ENCODE measurements at regions not wholly inside any gene's neighbourhood (a gene's known extent, or its start where the extent isn't known, plus 50 kb on each side); places are given as distances from the start of the nearest gene placed in this dataset.
A peak's percentile ranks its signal among the peaks of the same experiment; 100 is the strongest.
"Not testable (repeated sequence)": the region's sequence is repeated elsewhere in the genome, so short reads cannot be mapped to it uniquely, and the experiment has no call there.

DNA sequence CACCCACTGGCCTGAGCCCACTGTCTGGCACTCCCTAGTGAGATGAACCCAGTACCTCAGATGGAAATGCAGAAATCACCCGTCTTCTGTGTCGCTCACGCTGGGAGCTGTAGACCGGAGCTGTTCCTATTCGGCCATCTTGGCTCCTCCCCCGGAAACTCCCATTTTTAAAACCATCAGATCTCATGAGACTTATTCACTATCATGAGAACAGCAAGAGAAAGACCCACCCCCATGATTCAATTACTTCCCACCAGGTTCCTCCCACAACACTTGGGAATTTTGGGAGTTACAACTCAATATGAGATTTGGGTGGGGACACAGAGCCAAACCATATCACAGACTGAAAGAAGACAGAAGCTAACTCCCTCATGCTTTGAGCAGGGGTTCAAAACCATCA lies 134.5 kb downstream of the SLC39A8 start:
- DNase-seq (ENCODE audit: low spot score) = not testable (repeated sequence)

- not testable (repeated sequence) for DNase-seq (ENCODE audit: low spot score)
These were observed 140.6 kb downstream of the SLC39A8 start for GRCh38 chr4:102204634-102205033.

DNA sequence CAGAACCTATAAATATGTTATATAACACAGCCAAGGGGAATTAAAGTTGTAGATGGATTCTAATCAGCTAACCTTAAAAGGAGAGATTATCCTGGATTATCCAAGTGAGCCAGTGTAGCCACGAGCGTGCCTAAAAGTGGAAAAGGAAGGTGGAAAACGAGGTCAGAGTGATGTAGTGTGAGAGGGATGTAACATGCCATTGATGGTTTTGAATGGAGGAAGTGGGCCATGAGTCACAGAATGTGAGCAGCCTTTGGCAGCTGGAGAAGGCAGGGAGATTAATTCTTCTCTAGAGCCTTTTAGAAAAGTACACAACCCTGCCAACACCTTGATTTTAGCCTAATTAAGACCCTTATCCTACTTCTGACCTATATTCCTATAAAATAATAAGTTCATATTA lies 149.1 kb downstream of the SLC39A8 start:
- DNase-seq (ENCODE audit: low spot score) = no peak

DNA sequence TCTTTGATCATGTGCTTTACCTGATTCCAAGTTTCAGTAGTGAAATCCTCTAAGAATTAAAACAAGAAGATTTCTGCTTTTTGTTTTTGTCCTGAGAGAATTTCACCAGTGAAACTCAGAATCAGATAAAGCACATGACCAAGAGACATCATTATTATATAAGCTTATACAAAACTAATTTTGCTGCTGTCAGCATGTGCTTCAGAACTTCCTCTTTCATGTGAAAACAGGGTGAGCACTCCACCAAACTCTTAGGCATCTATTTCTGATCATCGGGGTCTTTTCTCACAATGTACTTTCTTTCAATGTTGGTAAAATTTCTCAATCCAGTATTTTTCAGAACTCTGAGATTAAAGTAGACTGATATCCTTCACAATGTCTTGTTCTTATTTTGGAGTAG lies 152.1 kb downstream of the SLC39A8 start:
- no peak for DNase-seq (ENCODE audit: low spot score)

DNA sequence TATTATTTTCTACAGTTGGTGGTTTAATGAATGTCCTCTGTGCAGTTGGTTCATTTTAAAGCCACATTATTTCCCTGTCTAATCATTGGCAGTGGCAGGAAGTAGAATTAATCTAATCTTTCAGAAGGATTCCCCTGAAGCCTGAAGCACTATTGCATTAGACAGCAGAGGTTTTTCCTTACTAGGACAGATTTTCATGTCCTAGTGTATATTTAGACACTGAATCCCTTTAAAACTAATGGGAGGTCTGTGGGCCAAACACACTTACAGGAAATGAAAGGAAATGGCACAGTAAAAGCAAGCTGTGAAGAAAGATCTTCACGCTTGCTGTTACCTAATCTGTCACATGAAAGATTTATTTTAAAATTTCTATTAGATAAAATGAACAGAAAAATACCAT lies 165.2 kb downstream of the SLC39A8 start:
- no peak for DNase-seq (ENCODE audit: low spot score)

GRCh38 chr4:102174719-102175189 lies 170.5 kb downstream of the SLC39A8 start:
- DNase-seq (ENCODE audit: low spot score) = no peak

GRCh38 chr4:102172341-102172740 lies 172.9 kb downstream of the SLC39A8 start:
- no peak for DNase-seq (ENCODE audit: low spot score)

DNA sequence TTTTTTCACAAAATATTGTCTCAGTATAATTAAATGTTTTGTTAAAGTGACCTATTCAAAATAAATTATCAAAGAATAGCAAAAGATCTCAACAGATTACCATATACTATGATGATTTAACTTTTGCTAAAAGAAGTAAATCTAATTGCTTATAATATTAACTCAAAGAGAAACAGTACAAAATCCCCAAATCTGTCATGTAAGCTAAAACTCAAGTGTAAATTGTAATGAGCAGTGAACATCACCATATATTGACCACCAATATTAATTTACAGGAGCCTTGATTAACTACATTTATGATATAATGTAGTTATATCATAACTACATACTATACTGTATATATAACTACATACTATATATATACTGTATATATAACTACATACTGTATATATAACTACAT lies 174.4 kb downstream of the SLC39A8 start:
- DNase-seq (ENCODE audit: low spot score) = no peak

- no peak for DNase-seq (ENCODE audit: low spot score)
These were observed 175.9 kb downstream of the SLC39A8 start for GRCh38 chr4:102169345-102169744.

DNA sequence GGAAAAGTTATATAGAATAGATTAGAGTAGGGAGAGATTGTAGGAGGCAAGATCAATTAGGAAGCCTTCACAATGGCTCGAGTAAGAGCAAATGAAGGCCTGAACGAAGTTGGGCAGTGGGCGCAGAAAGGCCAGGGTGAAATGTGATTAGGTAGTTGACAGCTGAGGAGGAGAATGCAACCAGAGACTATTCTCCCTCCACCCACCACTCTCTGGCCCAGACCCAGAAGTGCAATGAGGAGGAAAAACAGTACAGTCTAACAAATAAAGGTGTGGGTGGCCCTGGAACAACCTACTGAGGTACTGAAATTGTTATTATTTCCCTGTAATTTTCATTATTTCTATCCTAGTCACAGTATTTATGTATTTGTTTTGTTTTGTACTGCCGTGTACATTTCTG lies 176.7 kb downstream of the SLC39A8 start:
- no peak for DNase-seq (ENCODE audit: low spot score)

- no peak for DNase-seq (ENCODE audit: low spot score)
These were observed 179.7 kb downstream of the SLC39A8 start for GRCh38 chr4:102165584-102165983.

DNA sequence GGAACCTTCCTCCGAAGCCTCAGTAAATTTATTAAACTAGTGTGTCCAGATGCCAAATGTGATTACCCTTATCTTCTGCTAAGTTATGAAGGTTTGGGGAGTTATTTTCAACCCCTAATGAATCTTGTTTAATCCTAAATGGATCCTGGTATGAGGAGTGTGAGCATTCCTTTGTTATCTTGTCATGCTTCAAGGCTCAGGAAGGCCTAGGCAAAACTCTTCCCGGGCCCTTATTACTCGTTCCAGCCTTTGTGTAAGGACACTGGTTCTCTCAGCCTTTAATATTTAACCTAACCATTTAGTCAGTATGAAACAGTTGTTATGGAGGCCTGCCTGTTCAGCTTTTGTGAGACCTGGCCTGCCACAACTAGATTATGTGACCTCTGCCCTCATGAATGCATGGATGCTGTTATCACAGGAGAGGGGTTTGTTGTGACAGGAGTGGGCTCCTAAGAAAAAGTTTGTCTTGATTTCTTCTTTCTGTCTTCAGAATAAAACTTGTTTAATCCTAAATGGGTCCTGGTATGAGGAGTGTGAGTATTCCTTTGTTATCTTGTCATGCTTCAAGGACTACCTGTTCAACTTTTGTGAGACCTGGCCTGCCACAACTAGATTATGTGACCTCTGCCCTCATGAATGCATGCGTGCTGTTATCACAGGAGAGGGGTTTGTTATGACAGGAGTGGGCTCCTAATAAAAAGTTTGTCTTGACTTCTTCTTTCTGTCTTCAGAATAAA lies 181.7 kb downstream of the SLC39A8 start:
- DNase-seq (ENCODE audit: low spot score) = no peak

DNA sequence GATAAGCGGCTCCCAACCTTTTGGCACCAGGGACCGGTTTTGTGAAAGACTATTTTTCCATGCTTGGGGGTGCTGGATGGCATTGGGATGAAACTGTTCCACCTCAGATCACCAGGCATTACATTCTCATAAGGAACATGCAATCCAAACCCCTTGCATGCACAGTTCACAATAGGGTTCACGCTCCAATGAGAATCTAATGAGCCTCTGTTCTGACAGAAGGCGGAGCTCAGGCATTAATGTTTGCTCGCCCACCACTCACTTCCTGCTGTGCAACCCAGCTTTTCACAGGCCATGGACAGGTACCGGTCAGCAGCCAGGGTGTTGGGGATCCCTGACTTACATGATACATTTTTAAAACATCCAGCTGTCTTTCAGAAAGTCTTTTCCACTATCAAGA lies 187.3 kb downstream of the SLC39A8 start:
- DNase-seq (ENCODE audit: low spot score) = no peak

DNA sequence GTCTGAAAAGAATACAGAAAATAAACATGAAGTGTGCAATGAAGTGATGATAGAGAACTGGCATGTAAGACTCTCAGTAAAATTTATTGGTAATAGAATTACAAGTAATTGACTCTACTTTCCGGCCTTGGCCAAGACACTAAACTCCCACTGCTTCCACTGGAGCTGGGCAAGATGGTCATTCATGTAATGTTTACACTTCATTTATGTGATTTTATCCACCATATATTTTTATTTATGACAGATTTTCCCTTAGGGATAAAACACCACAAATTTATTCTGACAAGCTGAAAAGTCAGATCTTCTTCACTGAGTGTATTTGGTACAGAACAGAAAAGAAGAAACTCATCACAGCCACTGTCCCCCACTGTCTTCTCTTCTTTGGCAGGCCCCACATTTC lies 191.9 kb downstream of the SLC39A8 start:
- no peak for DNase-seq (ENCODE audit: low spot score)

DNA sequence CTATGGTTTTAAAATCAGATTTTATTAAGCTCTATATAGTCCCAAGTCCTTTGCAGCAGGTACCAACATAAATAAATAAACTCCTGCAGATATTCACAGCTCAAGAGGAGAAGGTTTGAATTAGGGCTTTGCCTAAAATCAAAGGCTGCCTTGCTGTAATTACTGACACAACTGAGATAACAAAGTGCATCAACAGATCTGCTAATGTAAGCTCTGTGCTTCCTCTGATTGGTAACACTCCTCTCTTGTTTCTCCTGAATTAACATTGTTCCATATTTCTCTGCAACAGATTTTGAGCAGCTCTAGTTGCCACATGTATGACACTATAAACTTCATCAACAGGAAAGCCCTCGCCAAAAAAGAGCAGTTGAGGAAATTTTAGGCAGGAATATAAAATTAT lies 193.6 kb downstream of the SLC39A8 start:
- DNase-seq (ENCODE audit: low spot score) = no peak

- DNase-seq (ENCODE audit: low spot score) = no peak
These were observed 201.8 kb downstream of the SLC39A8 start for GRCh38 chr4:102143433-102143832.

DNA sequence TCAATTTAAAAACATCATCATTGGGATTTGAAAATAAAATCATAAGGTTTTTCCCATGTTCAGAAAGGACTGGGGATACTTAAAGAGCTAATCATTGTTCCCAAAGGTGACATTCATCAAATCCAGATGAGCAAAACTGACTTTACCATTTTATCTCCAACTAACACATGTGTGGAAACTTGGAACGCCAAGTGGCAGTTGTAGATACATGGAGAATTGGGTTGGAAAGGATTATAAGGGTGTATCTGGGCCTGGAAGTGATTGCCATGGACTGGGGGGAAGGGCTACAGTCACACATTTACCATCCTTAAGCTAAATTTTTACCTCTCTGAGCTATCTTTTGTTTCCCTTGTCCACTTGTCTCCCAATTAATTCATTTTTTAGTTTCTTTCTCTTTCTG lies 203.4 kb downstream of the SLC39A8 start:
- DNase-seq (ENCODE audit: low spot score) = no peak

- DNase-seq (ENCODE audit: low spot score) = peak; percentile 8
These were observed 205.3 kb downstream of the SLC39A8 start for GRCh38 chr4:102139932-102140331.

DNA sequence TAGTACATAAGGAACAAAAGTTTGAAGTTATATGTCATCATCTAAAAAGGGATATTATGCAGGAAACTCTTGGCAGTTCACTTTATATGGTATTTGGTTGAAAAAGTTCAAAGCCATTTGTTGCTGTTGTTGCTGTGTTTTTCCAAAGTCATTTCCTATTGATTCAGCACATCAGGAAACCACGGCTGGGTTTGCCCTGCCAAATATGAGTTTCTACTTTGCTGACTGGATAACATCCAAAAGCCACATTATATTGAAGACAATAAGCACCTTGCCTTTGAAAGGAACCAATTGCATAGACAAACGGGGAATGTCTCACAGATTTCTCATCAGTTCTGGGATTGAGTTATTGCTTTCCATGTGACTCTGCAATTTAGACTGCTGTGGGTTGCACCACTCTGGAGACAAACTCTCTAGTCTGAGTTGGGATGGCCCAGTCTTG lies 206.1 kb downstream of the SLC39A8 start:
- no peak for DNase-seq (ENCODE audit: low spot score)

- no peak for DNase-seq (ENCODE audit: low spot score)
These were observed 208.1 kb downstream of the SLC39A8 start for GRCh38 chr4:102137217-102137616.

- DNase-seq (ENCODE audit: low spot score) = no peak
These were observed 215.5 kb downstream of the SLC39A8 start for GRCh38 chr4:102129810-102130209.

All from SW480 (cell line).